Neuron (in vitro differentiated cells): ENCODE measurements at regions not wholly inside any gene's neighbourhood (a gene's known extent, or its start where the extent isn't known, plus 50 kb on each side); places are given as distances from the start of the nearest gene placed in this dataset.

Experiments used
- H2AFZ ChIP-seq: one replicate; pipeline ENCODE4 v1.6.1; 2013; ENCODE audit warnings: low read depth, mild to moderate bottlenecking, inconsistent platforms, low read length, moderate library complexity
- H3K27me3 ChIP-seq: one replicate; pipeline ENCODE4 v1.6.1; 2013; ENCODE audit warnings: low read length; ENCODE audit not compliant: insufficient read depth
- H3K36me3 ChIP-seq: one replicate; pipeline ENCODE4 v1.6.1; 2013; ENCODE audit warnings: low read length; ENCODE audit not compliant: insufficient read depth
- H3K4me1 ChIP-seq: one replicate; pipeline ENCODE4 v1.6.1; 2013; ENCODE audit warnings: low read length; ENCODE audit not compliant: insufficient read depth
- H3K4me3 ChIP-seq: 2 replicates; pipeline ENCODE4 v1.5.1; 2013; ENCODE audit warnings: mild to moderate bottlenecking, low read length, moderate library complexity
- H3K9me3 ChIP-seq: one replicate; pipeline ENCODE4 v1.6.1; 2013; ENCODE audit warnings: low read length

DNA sequence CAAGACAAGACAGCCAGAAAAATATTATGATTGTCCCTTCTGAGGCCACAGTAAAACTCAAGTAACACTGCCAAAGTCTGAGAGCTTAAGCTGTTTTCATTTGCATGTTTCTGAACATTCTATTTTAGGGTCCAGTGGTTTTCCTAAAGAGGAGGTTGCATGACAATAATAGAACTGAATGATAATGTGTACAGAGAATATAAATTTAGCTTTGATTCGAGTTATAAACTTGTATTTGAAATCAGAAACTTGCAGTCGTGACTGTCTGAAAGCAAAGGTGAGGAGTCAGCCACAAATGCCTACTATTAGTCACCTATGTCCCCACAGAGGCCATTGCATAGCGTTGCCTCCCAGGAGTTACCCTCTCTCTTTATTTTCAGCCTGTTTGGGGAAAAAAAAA, 363.1 kb upstream of the ADGRL2 start:
- Histone ChIP-seq H3K4me3 (no peak overlapping the region), H3K36me3 (no peaks in the 10 kb centered on the region), H3K9me3 (peaks cover 10% of the 10 kb centered on the region), H2AFZ (no peak overlapping the region), H3K27me3 (no peaks in the 10 kb centered on the region), H3K4me1 (peaks cover 21% of the 10 kb centered on the region)

DNA sequence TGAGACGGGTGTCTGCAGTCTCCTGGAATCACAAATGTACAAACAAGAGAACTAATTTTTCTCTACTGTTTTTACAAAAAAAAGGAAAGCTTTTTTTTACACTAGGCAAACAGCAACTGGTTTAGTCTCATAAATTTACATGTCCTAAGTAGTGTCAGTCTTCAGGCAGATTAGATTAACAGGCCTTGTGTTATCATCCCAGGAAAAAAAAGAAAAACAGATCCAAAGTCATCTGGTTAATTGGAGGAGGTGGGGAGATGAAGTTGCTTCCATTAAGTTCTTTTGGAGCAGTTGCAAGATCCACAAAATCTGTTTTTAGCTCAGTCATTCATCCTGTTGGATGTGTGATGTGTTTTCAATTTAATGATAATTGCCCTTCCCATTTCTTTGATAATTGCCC, 363.5 kb upstream of the ADGRL2 start:
- H2AFZ ChIP-seq = no peak overlapping the region
- no peak overlapping the region for H3K4me3 ChIP-seq
- peaks cover 10% of the 10 kb centered on the region for H3K9me3 ChIP-seq
- no peaks in the 10 kb centered on the region for H3K27me3 ChIP-seq
- H3K4me1 ChIP-seq = peaks cover 24% of the 10 kb centered on the region
- H3K36me3 ChIP-seq = no peaks in the 10 kb centered on the region

DNA sequence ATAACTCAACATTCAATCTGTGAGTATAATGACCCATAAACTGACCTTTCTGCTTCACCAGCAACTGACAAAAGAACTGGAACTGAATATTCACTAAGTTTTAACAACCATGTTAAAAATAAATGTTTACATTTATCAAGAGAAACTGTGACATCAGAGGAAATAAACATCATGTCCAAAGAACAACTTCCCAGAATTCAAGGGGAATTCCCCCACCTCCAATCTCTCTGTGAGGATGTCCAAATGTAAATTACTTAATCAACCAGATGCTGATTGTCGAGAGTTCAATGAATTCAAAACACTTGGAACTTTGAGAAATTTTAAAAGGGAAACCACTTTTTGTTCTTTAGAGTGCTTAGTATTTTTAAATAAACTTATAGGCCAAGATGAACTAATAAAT, 365.6 kb upstream of the ADGRL2 start:
- no peak overlapping the region for H2AFZ ChIP-seq
- H3K4me3 ChIP-seq = no peak overlapping the region
- no peaks in the 10 kb centered on the region for H3K36me3 ChIP-seq
- H3K4me1 ChIP-seq = peaks cover 42% of the 10 kb centered on the region
- peaks cover 10% of the 10 kb centered on the region for H3K9me3 ChIP-seq
- no peaks in the 10 kb centered on the region for H3K27me3 ChIP-seq

DNA sequence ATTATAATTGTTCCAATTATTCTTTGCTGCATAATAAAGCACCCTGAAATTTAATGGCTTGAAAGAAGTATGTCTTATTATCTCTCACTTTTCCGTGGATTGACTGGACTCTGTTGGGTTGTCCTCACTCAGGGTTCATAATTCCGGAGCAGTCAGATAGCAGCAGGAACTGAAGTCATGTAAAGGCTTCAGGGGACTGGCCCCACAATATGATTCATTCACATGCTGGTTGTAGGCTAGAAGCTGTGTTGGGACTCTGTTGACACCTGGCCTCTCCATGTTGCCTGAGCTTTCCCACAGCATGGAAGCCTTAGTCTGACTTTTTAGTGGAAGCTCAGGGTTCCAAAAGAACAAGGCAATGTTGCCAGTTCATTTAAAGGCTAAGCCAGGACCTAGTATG, 367.1 kb upstream of the ADGRL2 start:
- Histone ChIP-seq H3K4me1 (peaks cover 50% of the 10 kb centered on the region), H3K9me3 (no peaks in the 10 kb centered on the region), H3K4me3 (no peak overlapping the region)

DNA sequence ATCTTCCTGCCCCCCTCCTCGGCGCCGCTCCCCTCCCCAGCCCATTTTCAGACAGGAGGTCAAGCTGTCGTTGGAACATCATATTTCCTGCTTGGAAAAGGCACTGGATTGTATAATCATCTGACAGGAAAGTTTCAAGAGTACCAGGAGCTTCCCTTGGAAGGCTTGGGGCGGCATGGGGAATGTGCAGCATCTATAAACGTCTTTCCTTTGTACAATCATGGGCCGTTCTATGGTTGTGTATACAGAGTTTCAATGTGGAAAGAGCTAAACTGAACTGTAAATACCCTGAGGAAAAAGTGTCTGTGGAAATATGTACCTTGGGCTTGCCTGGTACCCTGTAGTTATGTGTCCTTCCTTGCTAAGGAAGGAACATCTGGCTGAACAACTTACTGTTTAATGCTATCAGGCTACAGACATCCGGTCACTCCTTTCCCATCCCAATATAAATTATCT, 368.1 kb upstream of the ADGRL2 start:
- Histone ChIP-seq H3K36me3 (no peaks in the 10 kb centered on the region), H3K4me3 (peak overlapping the region; percentile 35), H3K9me3 (no peaks in the 10 kb centered on the region), H3K4me1 (peaks cover 49% of the 10 kb centered on the region), H2AFZ (peak overlapping the region; percentile 22), H3K27me3 (no peaks in the 10 kb centered on the region)

More for the DNA sequence above, 367.1 kb upstream of the ADGRL2 start:
- Histone ChIP-seq H3K27me3 (no peaks in the 10 kb centered on the region), H2AFZ (no peak overlapping the region), H3K36me3 (no peaks in the 10 kb centered on the region)

DNA sequence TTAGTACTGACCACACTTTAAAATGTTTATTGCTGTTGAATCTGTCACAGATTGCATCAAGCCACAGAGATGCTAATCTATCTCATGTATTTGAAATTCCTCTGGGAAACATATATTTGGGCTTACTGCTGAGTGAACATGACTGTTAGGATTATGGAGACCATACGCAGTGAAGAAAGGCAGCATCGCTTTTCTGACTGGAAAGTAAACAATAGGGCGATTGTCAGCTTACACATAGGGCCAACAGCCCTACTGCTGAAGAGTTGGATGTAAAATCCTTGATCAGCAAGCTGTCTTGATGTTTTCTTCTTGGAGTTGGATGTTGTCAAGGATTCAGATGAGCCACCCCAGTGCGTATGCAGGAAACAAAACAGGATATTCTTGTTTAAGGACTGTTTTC, 368.7 kb upstream of the ADGRL2 start:
- Histone ChIP-seq H3K36me3 (no peaks in the 10 kb centered on the region), H3K4me3 (peak overlapping the region; percentile 35), H2AFZ (no peak overlapping the region), H3K4me1 (peaks cover 47% of the 10 kb centered on the region), H3K9me3 (no peaks in the 10 kb centered on the region), H3K27me3 (no peaks in the 10 kb centered on the region)

DNA sequence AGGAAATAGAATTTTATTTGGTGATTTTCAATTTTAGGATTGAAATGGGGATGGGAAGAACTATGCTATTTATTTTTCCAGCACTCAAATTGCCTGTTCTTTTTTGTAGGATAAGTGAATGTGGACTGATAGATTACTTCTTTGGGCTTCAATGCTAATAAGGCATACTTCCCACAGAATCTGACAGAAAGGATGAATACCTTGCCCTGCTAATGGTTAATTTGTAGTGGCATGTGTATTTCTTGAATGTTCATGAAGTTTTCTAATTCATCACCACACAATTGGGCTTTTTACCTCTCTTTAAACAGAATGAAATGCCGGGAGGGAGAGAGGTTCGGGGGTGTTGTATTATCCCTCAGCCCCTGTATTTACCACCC, 369.1 kb upstream of the ADGRL2 start:
- Histone ChIP-seq H3K4me1 (peaks cover 47% of the 10 kb centered on the region), H3K27me3 (no peaks in the 10 kb centered on the region), H3K4me3 (peak overlapping the region; percentile 35), H3K36me3 (no peaks in the 10 kb centered on the region), H2AFZ (no peak overlapping the region), H3K9me3 (no peaks in the 10 kb centered on the region)

DNA sequence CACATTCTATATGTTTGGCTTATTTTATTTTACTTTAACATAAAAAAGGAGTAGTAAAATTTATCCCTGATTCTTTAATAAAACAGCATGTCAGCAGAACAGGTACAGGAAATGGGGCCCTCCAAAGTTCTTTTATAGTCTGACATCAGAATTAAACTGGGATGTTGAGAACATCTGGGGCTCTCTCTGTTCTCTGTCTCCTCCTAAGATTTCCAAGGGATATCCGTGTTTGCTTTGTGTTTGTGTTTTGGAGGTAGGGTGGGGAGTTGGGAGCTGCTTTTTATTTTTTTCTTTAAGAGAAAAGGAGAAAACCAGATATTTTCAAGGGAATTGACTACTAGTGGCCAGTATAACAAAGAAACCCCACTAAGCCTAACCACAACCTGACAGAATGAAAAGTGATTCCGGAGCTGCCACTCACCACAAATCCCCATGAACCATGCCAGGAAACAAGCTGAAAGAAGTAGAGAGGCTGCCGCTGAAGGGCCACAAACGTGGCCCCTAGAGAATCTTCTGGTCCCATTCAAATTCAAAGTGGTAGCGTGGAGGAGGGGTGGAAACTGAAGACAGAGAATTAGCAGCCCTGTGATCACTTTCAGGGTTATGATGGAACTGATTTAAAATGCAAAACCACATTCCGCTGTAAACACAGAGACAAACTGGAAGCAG, 369.6 kb upstream of the ADGRL2 start:
- H3K27me3 ChIP-seq = no peaks in the 10 kb centered on the region
- H3K4me3 ChIP-seq = peak overlapping the region; percentile 35
- H3K4me1 ChIP-seq = peaks cover 47% of the 10 kb centered on the region
- peaks cover 2% of the 10 kb centered on the region for H3K9me3 ChIP-seq
- no peaks in the 10 kb centered on the region for H3K36me3 ChIP-seq
- H2AFZ ChIP-seq = no peak overlapping the region

DNA sequence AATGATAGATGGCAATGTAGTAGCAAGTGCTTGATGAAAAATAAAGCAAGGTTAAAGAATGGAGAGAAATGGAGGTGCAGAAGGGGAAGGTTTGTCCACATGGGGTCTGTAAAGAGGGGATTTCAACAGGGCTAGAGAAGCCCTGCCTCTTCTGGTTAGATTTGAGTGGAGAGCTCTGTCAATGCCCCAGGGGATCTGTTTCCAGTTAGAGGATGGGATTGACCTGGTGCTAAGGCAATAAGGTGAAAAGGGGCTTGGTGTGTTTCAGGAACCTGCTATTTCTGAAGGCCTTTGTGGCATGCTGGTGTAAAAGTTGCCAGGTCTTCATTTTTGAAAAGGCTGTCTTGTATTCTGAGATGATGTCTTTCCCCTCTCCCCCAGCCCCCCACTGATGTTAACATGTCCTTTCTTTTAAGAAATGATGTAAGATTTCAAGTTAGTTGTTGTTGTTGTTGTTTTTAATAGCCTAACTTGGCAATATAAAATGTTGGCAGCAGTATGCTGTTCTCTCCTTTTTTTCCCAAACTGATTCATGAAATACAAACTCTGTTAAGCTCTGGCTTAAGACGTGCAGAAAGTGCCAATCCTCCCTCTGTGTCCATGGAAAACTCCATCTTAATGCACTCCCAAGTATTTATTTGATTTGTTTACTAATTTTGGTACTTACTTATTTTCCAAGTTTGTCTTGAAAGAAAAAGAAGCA, 370.3 kb upstream of the ADGRL2 start:
- Histone ChIP-seq H3K9me3 (peaks cover 2% of the 10 kb centered on the region), H3K27me3 (no peaks in the 10 kb centered on the region), H3K36me3 (no peaks in the 10 kb centered on the region), H3K4me3 (peak overlapping the region; percentile 14), H2AFZ (no peak overlapping the region), H3K4me1 (peaks cover 47% of the 10 kb centered on the region)

DNA sequence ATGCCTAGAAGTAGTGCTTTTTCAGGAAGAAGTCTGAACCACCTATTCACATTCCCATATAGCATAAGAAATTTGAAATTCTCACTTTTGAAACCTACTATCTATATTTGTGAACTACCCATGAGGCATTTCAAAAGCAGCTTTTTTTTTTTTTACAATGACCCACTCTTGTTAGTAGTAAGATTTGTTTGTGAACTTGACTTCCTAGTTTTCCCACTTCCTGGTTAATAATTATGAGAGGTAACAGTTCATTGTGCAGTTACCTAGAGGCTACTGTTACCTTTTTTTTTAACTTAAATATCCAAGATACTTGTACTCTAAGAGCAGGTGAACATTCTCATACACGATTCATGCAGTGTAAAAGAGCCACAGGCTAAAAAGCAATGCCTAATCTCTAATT, 371.7 kb upstream of the ADGRL2 start:
- H3K4me3 ChIP-seq = no peak overlapping the region
- no peaks in the 10 kb centered on the region for H3K27me3 ChIP-seq
- H3K9me3 ChIP-seq = peaks cover 2% of the 10 kb centered on the region
- H3K4me1 ChIP-seq = peaks cover 43% of the 10 kb centered on the region
- no peaks in the 10 kb centered on the region for H3K36me3 ChIP-seq
- no peak overlapping the region for H2AFZ ChIP-seq

DNA sequence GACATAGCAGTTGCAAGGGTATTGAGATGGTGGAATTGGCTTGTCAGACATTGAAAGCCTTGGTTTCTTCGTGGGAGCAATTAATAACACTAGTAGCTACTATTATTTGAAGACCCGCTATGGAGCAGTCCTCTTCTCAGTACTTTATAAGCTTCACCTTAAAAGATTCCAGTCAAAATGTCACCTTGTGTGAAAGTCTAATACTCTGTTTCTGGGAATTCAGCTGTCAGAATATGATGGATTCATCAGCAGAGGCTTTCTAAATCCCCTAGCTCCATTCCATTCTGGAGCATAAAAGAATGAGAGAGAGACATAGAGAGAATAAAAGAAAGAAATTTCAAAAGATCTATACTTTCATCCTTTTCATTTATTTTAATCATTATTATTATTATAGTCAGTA, 375.9 kb upstream of the ADGRL2 start:
- no peak overlapping the region for H2AFZ ChIP-seq
- no peaks in the 10 kb centered on the region for H3K36me3 ChIP-seq
- H3K27me3 ChIP-seq = no peaks in the 10 kb centered on the region
- no peak overlapping the region for H3K4me3 ChIP-seq
- peaks cover 2% of the 10 kb centered on the region for H3K9me3 ChIP-seq
- H3K4me1 ChIP-seq = peaks cover 19% of the 10 kb centered on the region

DNA sequence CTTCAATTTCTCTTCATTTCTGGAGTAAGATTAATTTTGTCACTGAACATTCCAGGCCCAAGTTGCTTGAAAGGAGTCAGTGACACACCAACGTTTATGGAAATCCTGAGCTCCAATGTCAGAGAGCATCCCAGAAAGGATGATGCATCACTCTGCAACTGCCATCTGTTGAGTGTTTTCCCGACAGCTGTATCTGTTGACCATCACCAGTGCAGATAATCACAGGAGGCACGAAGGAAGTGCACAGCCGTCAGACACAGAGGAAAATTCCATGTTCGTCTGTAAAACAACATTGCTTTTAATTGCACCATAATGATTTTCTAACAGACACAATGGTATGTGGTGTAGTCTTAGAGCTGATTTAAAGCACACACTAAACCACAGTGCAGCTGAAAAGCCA, 376.7 kb upstream of the ADGRL2 start:
- H3K4me1 ChIP-seq = peaks cover 13% of the 10 kb centered on the region
- peaks cover 2% of the 10 kb centered on the region for H3K9me3 ChIP-seq
- H3K27me3 ChIP-seq = no peaks in the 10 kb centered on the region
- H3K36me3 ChIP-seq = no peaks in the 10 kb centered on the region
- H2AFZ ChIP-seq = no peak overlapping the region
- H3K4me3 ChIP-seq = no peak overlapping the region

DNA sequence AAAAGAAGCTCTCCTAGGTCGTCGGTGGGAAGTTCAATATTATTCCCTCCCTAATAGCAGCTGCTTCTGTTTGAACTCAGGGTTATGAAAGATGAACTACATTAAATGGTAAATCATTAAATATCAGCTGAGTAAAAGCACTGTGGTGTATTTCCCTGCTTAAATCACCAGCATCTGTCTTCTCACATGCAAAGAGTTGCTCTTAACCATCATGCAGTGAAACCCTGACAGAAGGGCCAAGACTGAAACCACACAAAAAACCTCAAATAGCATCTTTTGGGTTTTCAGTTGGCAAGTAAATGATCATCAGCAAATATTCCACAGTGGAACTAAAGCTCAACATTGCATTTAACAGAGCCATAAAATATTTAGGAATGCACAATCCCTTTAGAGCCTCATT, 380.0 kb upstream of the ADGRL2 start:
- no peaks in the 10 kb centered on the region for H3K36me3 ChIP-seq
- H3K27me3 ChIP-seq = no peaks in the 10 kb centered on the region
- no peak overlapping the region for H2AFZ ChIP-seq
- no peak overlapping the region for H3K4me3 ChIP-seq
- H3K4me1 ChIP-seq = peaks cover 13% of the 10 kb centered on the region
- no peaks in the 10 kb centered on the region for H3K9me3 ChIP-seq
